ENCODE measurements at regions not wholly inside any gene's neighbourhood (a gene's known extent, or its start where the extent isn't known, plus 50 kb on each side); places are given as distances from the start of the nearest gene placed in this dataset.

- DNase-seq (no peak), FAIRE-seq (no peak)
- no peaks in the 10 kb centered on the region for H3K4me1 ChIP-seq (ENCODE audit: control insufficient read depth in 2 of 3, insufficient read depth in 2 of 3, low read depth in 1 of 3, low read length in 3 of 3)
- intact Hi-C loops (cut with DNase I) = no loop called here
- no peaks in the 10 kb centered on the region for H3K9me3 ChIP-seq (ENCODE audit: control insufficient read depth in 2 of 3, insufficient read depth in 1 of 3, low read length in 3 of 3)
- no peaks in the 10 kb centered on the region for H3K27me3 ChIP-seq (ENCODE audit: control insufficient read depth, insufficient read depth, low read length)
- H3K9ac ChIP-seq (ENCODE audit: low read length in 3 of 3) = no peak overlapping the region
- no peak overlapping the region for H3K27ac ChIP-seq (ENCODE audit: low read depth in 2 of 2, low read length in 2 of 2)
- no peaks in the 10 kb centered on the region for H3K36me3 ChIP-seq (ENCODE audit: control insufficient read depth in 2 of 3, insufficient read depth in 3 of 3, low read length in 3 of 3)
- TF ChIP-seq CTCF (IDR thresholded peaks at IDR 0.05; ENCODE audit: borderline replicate concordance, extremely low read depth, insufficient read depth) = no peak
- no peak overlapping the region for H3K4me3 ChIP-seq (ENCODE audit: low read length in 3 of 3)
These were observed 83.0 kb downstream of the LEPR start for GRCh38 chr1:65503427-65503826.

- Histone ChIP-seq H3K27me3 (ENCODE audit: control insufficient read depth, insufficient read depth, low read length) (no peaks in the 10 kb centered on the region), H3K27ac (ENCODE audit: low read depth in 2 of 2, low read length in 2 of 2) (no peak overlapping the region), H3K36me3 (ENCODE audit: control insufficient read depth in 2 of 3, insufficient read depth in 3 of 3, low read length in 3 of 3) (no peaks in the 10 kb centered on the region), H3K4me1 (ENCODE audit: control insufficient read depth in 2 of 3, insufficient read depth in 2 of 3, low read depth in 1 of 3, low read length in 3 of 3) (no peaks in the 10 kb centered on the region), H3K9me3 (ENCODE audit: control insufficient read depth in 2 of 3, insufficient read depth in 1 of 3, low read length in 3 of 3) (no peaks in the 10 kb centered on the region), H3K9ac (ENCODE audit: low read length in 3 of 3) (no peak overlapping the region), H3K4me3 (ENCODE audit: low read length in 3 of 3) (no peak overlapping the region)
- no peak for FAIRE-seq
- no peak for TF ChIP-seq CTCF (IDR thresholded peaks at IDR 0.05; ENCODE audit: borderline replicate concordance, extremely low read depth, insufficient read depth)
- no peak for DNase-seq
- intact Hi-C loops (cut with DNase I) = no loop called here
These were observed 83.8 kb downstream of the LEPR start for GRCh38 chr1:65504263-65504662.

GRCh38 chr1:65505547-65506300, 85.3 kb downstream of the LEPR start:
- no peaks in the 10 kb centered on the region for H3K4me1 ChIP-seq (ENCODE audit: control insufficient read depth in 2 of 3, insufficient read depth in 2 of 3, low read depth in 1 of 3, low read length in 3 of 3)
- no peak overlapping the region for H3K27ac ChIP-seq (ENCODE audit: low read depth in 2 of 2, low read length in 2 of 2)
- TF ChIP-seq CTCF (IDR thresholded peaks at IDR 0.05; ENCODE audit: borderline replicate concordance, extremely low read depth, insufficient read depth) = no peak
- no peaks in the 10 kb centered on the region for H3K36me3 ChIP-seq (ENCODE audit: control insufficient read depth in 2 of 3, insufficient read depth in 3 of 3, low read length in 3 of 3)
- H3K4me3 ChIP-seq (ENCODE audit: low read length in 3 of 3) = no peak overlapping the region
- DNase-seq (no peak), FAIRE-seq (no peak)
- H3K27me3 ChIP-seq (ENCODE audit: control insufficient read depth, insufficient read depth, low read length) = no peaks in the 10 kb centered on the region
- H3K9me3 ChIP-seq (ENCODE audit: control insufficient read depth in 2 of 3, insufficient read depth in 1 of 3, low read length in 3 of 3) = no peaks in the 10 kb centered on the region
- intact Hi-C loops (cut with DNase I) = no loop called here
- H3K9ac ChIP-seq (ENCODE audit: low read length in 3 of 3) = no peak overlapping the region

GRCh38 chr1:65508051-65508450, 87.6 kb downstream of the LEPR start:
- FAIRE-seq (no peak), DNase-seq (no peak)
- no peak overlapping the region for H3K9ac ChIP-seq (ENCODE audit: low read length in 3 of 3)
- H3K27me3 ChIP-seq (ENCODE audit: control insufficient read depth, insufficient read depth, low read length) = no peaks in the 10 kb centered on the region
- H3K27ac ChIP-seq (ENCODE audit: low read depth in 2 of 2, low read length in 2 of 2) = no peak overlapping the region
- no peaks in the 10 kb centered on the region for H3K9me3 ChIP-seq (ENCODE audit: control insufficient read depth in 2 of 3, insufficient read depth in 1 of 3, low read length in 3 of 3)
- intact Hi-C loops (cut with DNase I) = no loop called here
- no peaks in the 10 kb centered on the region for H3K36me3 ChIP-seq (ENCODE audit: control insufficient read depth in 2 of 3, insufficient read depth in 3 of 3, low read length in 3 of 3)
- no peak for TF ChIP-seq CTCF (IDR thresholded peaks at IDR 0.05; ENCODE audit: borderline replicate concordance, extremely low read depth, insufficient read depth)
- no peak overlapping the region for H3K4me3 ChIP-seq (ENCODE audit: low read length in 3 of 3)
- H3K4me1 ChIP-seq (ENCODE audit: control insufficient read depth in 2 of 3, insufficient read depth in 2 of 3, low read depth in 1 of 3, low read length in 3 of 3) = no peaks in the 10 kb centered on the region

Data from kidney (tissue), 13 donors.